Right ventricle myocardium inferior (tissue), 1 donor: ENCODE measurements at regions not wholly inside any gene's neighbourhood (a gene's known extent, or its start where the extent isn't known, plus 50 kb on each side); places are given as distances from the start of the nearest gene placed in this dataset.

Source experiments
- ATAC-seq: fragments of 200-7000 bp; cut with Tn5 transposase; one replicate; pipeline ENCODE4 v1.9.1; 2020; ENCODE audit warnings: mild to moderate bottlenecking, moderate library complexity
- DNase-seq: peaks from one replicate; pipeline ENCODE4 v3.0.0; 2021; ENCODE audit errors: missing footprints
- intact Hi-C: fragments of 100-400 bp; cut with DNase I; formaldehyde crosslinking; loops from one replicate; pipeline ENCODE4 v1.11.0; 2022
- donor health status: DM: no; HTN: yes; CAD: no; lungs with severe emphysema.

DNA sequence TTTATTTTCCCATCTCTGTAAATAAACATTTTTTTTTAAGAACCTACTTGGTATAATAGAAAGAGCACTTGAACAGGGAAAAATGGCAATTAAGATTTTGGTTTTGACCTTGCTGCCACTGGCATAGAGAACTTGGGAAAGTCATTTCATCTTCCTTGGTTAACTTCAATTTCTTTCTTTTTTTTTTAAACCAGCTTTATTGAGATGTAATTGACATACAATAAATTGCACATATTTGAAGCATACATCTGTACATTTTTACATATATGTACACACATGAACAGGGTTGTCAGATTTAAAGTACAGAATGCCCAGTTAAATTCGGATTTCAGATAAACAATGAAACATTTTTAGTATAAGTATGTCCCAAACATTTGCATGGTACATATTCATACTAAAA, 103.0 kb upstream of the RAPGEF2 start:
- intact Hi-C loops = no loop called here
- ATAC-seq (no peak), DNase-seq (no peak)

DNA sequence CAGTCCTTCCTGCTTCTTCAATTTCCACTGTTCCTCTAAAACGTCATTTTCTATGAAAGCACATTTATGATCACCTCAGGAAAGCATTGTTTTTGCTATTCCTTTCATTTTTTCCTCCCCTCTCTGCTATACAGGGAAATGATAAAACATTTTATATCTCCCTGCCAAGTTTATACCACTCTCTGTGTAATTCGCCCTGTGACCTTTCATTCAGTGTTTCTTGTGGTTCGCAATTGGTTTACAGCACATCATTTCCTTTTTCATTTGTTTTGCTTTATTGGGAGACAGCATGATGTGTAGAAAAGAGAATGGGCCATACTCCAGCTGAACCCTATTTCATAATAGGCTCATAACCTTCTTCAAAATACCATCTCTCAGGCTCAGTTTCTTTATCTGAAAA, 99.9 kb upstream of the RAPGEF2 start:
- no peak for DNase-seq
- intact Hi-C loops = no loop called here
- no peak for ATAC-seq

DNA sequence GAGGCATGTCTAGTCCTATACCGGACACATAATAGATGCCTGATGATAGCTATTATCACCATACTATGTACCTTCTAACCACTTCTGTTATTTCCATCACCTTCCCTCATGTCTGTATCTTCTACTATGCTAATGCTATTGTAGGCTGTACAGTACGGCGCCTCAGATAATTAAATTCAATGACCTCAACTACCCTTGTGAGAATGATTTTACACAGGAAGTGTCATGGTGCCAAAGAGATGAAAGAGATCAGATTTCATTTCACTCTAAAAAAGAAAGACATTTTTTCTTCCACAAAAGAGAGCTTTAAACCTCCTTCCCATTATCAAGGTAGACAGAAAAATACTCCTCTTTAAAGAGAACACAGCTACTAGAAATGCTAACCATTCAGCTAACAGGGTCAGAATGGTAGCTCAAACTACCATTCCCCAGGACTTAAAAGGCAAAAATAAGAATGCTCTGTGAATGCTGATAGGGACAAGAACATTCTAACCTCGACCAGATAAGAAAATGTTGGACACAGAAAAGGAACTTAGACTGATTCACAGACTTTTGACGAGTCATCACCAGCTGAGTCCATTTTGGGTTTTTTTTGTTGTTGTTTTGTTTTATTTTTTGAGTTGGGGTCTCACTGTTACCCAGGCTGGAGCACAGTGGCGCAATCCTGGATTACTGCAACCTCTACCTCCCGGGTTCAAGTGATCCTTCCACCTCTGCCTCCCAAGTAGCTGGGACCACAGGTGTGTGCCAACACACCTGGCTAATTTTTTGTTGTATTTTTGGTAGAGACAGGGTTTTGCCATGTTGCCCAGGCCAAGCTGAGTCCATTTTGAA, 99.2 kb upstream of the RAPGEF2 start:
- intact Hi-C loops = no loop called here
- ATAC-seq (peak; percentile 26), DNase-seq (no peak)

DNA sequence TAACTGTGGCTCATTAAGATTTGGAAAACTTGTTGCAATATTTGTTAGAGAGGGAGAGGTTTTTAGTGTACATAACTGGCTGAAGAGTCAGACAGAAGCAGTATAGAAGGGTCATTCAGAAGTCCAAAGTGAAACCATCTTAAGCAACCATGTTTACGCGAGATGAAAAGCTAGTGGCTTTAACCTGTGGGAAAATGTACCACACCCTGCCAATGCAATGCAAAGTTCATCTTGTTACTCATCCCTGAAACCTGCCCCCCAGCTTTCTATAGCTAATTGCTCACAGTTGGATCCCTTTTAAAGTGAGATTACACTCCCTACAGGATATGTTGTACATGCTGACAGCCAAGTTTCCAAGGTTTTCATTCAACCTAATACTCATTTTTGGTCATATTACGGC, 96.7 kb upstream of the RAPGEF2 start:
- intact Hi-C loops = no loop called here
- ATAC-seq (no peak), DNase-seq (no peak)

DNA sequence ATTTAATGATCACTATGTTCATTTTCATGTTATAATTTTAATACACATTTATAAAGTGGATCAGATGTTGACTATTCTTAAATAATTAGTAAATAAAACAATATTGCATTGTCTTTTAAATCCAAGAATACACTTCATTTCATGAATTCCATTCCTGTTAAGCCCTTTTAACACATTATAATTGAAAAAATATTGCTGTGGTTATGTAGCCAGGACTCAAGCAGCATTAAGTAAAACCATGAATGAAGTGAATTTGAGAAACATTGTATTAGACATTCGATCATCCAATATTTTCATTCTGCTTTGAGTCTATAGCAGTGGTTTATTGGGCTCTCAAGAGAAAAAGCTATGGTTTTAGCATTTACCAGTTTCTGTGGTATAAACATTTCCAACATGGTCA, 94.2 kb upstream of the RAPGEF2 start:
- ATAC-seq (no peak), DNase-seq (no peak)
- intact Hi-C loops = no loop called here

DNA sequence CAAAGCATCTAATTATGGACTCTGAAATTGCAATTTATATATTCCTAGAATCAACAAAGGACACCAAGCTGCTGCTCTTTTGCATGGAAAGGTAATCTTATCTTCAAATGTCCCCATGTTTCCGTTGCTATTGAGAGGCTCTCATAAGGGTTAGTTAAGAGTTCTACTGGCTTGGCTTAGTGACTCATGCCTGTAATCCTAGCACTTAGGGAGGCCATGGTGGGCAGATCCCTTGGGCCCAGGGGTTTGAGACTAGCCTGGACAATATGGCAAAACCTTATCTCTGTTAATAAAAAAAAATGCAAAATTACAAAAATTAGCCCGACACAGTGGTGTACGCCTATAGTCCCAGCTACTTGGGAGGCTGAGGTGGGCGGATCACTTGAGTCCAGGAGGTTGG, 93.4 kb upstream of the RAPGEF2 start:
- ATAC-seq (peak; percentile 49), DNase-seq (no peak)
- intact Hi-C loops = no loop called here

DNA sequence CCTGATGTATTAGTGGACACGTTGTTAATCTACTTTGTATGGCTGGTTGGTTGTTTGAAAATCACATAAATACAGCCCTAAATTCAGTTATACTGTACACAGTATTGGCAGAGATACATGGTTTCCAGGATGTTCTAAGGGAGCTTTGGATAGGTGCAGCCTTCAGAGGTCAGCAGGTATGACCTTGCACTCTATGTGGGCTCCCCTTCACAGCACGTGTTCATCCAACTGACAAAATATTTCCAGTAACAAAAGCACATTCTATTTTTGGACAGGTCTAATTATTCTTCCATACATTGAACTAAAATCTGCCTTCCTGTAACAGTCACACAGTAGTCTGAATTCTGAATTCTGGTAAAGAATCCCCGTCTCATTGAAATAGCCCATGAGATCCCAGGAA, 92.8 kb upstream of the RAPGEF2 start:
- ATAC-seq (peak; percentile 36), DNase-seq (no peak)
- intact Hi-C loops = loop anchor here (2.0 to 5.0 kb wide), 2 partner anchors 93 to 98 kb away; partner anchors contain the start of gene RAPGEF2

DNA sequence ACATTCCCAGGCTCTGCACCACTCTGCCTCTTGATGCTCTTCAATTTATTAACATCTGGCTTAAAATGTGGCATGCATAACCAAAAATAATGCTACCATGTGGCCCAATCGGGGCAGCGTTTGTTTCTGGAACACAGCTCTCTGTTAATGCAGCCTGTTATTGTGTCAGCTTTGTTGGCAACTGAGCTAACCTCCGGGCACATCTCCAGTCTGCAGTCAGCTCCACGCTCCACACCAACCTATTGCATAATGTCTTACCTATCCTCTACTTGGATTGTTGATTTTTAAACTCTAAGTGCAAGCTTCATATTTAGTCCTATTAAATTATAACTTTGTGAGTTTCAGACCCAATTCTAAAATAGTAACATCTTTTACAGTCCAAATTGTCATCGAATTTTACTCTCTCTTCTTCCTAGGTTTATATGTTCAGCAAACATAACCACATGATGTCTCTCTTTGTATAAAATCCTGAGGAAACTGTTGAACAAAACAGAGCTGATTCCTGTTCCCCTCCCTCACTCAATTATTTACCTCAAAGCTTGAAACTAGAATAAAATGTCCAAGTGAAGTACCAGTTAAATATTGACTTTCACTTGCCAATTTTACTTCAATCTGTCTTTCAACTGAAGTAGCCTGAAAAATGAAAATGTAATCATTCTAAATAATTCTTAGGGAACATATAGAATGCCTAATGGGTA, 92.2 kb upstream of the RAPGEF2 start:
- peak; percentile 91 for ATAC-seq

DNA sequence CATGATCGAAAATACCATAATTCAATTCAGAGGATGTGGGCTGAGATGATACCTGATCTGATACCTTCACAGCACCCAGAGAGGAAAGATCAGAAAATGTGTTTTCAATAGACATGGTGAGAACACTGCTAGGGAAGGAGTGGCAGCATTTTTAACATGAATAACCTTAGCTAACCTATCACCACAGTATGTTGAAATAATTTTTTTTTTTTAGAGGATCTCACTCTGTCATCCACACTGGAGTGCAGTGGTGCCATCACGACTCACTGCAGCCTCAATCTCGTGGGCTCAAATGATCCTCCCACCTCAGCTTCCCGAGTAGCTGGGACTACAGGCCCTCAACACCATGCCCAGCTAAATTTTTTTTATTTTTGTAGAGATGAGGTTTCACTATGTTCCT, 90.5 kb upstream of the RAPGEF2 start:
- intact Hi-C loops = loop anchor here (5.0 kb wide), 1 partner anchor 100 kb away; no protein-coding TSS in a partner anchor
- no peak for ATAC-seq
- no peak for DNase-seq

More for the DNA sequence above, 92.2 kb upstream of the RAPGEF2 start:
- DNase-seq = no peak
- intact Hi-C loops = loop anchor here (2.0 to 5.0 kb wide), 2 partner anchors 92 to 98 kb away; partner anchors contain the start of gene RAPGEF2

DNA sequence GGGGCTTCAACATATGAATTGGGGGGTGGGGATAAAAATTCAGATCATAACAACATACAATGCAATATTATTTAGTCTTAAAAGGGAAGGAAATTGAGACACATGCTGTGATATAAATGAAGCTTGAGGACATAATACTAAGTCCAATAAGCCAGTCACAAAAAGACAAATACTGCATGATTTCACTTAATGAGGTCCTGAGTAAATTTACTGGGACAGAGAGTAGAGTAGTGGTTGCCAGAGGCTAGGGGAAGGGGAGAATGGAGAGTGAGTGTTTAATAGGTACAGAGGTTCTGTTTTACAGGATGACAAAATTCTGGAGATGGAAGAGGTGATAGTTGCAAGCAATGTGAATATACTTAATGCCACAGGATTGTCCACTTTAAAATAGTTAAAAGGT, 89.2 kb upstream of the RAPGEF2 start:
- no peak for ATAC-seq

DNA sequence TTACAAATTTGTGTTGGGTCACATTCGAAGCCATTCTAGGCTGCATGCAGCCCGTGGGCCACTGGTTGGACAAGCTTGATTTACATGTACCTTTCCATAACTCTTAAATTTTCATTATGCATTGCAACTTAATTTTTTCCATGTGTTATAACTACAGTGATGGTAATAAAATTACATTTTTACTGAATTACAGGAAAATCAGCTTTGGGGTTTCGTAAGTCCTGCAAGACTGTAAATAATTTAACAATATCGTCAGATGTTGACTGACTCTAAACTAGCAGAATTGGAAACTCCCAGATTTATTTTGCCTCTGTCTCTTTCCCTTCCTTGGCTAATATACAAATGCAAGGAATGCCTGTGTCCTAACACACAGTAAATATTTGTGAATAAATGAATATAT, 88.0 kb upstream of the RAPGEF2 start:
- DNase-seq = no peak
- intact Hi-C loops = loop anchor here (5.0 kb wide), 1 partner anchor 103 kb away; no protein-coding TSS in a partner anchor
- ATAC-seq = no peak

More for the DNA sequence above, 89.2 kb upstream of the RAPGEF2 start:
- no peak for DNase-seq
- intact Hi-C loops = loop anchor here (5.0 kb wide), 1 partner anchor 101 kb away; no protein-coding TSS in a partner anchor

DNA sequence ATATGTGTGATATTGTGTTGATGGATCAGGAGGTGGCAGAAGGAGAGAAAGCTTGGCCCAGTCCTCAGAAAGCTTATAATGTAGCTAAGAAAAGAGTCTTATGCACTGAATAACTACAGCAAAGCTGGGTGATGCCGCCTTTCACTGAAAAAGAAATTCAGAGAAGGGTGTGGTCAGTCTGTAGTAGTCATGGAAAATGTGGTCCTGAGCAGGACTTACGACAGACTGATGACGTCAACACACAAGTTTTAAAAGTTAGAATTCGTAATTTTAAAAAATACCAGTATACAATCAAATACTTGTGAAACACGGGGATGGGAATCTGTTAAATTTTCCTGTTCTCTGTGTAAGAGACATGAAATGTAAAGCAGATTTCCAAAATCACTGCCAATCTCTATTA, 87.0 kb upstream of the RAPGEF2 start:
- ATAC-seq (no peak), DNase-seq (no peak)
- intact Hi-C loops = no loop called here

DNA sequence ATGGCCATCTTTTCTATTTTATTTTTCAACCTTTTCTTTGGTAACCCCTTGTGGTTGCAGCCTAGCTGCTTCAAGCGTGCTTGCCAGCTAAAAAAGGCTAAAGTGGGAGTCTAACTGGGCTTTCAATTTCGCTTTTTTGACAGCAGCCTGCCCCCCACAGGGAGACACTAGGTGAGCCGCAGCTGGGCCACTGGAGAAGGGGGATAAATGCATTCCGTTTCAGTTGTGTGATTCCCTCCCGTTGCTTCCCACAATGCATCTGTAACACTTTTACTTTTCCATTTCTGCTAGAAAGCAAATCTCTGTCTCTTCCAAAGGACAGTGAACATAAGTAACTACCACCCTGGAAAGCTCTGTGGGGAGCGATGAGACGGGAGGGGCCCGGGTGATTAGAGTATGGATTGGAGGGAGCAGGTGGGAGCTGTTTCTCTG, 86.3 kb upstream of the RAPGEF2 start:
- intact Hi-C loops = no loop called here
- no peak for DNase-seq
- no peak for ATAC-seq

DNA sequence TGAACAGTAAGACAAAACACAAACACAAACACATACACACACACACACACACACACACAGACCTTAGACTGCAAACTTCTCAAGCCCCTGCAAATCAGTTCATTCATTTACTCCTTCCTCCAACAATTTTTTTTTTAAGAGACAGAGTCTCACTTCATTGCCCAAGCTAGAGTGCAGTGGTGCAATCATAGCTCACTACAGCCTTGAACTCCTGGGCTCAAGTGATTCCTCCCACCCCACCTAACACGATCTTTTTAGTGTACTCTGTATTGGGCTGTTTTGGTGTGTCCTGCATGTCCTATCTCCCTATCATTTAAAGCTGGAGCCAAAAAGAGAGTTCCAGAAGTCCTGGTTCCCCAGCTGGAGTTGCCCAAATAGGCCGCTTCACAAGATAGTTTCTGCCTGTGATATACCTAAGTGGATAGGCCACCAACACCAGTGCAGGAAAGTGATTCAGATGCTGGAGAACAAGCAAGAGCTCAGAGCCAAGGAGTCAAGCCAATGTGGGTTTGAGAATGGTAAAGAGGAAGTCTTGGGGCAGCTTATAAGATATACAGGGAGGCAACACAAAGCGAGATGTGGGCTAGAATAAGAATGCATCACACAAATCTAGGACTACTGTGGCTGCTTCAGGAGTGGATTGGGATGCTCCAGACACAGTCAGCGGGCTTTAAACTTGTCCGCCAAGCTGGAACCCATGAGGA, 85.4 kb upstream of the RAPGEF2 start:
- intact Hi-C loops = no loop called here
- ATAC-seq = no peak
- no peak for DNase-seq

DNA sequence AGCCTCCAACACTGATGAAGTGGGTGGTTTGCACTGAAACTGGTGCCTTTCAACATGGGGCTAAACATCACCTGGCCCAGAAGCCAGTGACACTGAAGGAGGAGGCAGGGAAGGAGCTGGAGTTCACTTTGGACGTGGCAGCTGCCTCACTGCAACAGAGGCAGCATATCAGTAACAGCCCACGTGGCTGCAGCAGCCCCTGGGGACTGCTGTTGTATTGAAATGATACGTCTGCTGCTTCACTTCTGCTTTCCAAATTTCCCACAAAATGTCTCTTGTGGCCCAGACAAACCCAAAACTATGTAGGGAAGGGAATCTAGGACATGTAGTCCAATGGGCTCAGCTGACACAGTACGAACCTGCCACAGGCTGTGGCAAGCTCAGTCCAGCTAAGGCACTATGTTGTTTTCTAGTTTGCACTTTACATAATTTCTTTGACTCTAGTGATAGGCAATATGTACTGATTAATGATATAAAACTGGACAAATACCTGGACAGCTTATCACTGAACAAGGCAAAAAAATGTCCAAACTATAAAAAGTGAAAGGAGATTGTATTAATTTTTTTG, 84.7 kb upstream of the RAPGEF2 start:
- ATAC-seq = peak; percentile 36
- no peak for DNase-seq
- intact Hi-C loops = no loop called here

DNA sequence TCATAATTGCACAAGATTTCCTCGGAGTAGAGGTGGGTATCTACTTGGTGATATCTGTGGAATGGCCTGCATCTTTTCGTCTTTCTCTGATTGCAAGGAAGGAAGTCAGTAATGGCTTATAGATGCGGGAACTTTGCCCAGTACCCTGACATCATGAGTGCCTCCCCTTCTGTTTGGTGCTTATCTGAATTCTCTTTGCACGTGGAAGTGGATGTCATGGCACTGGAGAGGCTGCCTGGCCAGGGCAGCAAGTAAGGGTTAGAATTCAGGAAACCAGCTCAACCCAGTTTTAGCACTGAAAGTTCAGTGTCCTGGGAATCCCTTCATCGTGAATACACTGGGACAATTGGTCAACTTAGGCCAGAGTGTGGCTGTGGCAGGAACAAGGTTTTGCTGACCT, 83.5 kb upstream of the RAPGEF2 start:
- DNase-seq = no peak
- intact Hi-C loops = no loop called here
- no peak for ATAC-seq

DNA sequence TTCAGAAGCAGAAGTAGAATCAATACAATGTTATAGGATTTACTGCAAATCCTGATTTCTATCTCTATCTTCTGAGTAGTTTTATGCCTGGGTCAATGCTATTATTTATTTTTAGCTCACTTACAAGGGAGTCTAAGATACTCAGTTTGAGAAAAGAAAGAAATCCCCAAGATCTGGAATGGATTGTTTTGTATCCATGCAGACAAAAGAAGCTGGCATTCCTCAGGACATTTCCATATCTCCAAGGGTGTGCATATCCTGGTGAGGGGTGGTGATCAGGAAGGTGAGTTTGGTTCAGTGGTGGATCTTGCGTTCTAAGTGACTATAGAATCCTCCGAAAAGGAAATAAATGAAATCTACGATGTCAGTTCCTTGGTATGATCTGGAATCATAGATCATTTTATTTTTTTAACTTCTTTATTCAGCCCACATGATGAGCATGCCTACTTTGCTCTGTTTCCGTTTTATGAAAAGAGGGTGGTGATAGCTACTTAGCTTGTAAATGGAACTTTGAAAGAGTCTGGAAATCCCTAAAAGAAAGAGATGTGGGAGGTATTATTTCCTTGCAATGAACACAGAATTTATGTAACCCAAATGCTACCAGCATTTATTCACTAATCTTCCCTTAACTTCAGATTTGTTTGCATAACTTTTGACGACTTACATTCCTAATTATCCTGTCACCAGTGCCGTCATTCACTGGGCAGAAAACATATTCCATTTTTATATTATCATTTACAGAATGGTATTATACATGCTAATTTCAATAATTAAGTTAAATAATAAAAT, 81.1 kb upstream of the RAPGEF2 start:
- no peak for DNase-seq
- ATAC-seq = no peak
- intact Hi-C loops = no loop called here

DNA sequence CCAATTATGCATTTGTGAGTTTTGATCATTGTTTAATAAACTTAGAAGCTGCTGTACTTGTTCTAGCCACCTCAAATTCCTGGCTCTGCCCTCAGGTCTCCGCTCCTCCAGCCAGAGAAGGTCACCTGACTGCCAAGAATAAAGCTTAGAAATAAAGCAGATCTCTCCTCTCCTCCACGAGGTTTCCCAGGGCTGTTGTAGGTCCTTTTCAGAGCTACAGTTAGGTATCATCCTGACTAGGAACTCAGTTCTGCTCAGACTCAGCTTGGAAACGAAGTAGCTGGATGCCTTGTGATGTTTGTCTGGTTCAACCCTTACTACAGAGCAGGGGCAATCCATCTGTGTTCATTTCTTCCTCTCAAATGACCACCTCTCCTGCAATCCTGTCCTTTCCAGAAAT, 79.1 kb upstream of the RAPGEF2 start:
- DNase-seq (no peak), ATAC-seq (peak; percentile 69)
- intact Hi-C loops = no loop called here
